ENCODE measurements at regions not wholly inside any gene's neighbourhood (a gene's known extent, or its start where the extent isn't known, plus 50 kb on each side); places are given as distances from the start of the nearest gene placed in this dataset.

- ChIA-PET POLR2A (ENCODE audit: partially characterized antibody) (no interaction called here), CTCF (ENCODE audit: partially characterized antibody) (no interaction called here)
- no peak overlapping the region for H3K9ac ChIP-seq (replicated peaks in 1 of 4; ENCODE audit: extremely low read depth in 1 of 4, low read depth in 3 of 4, low read length in 3 of 4)
- no peak overlapping the region for H4K5ac ChIP-seq (ENCODE audit: insufficient read length, low read depth, low read length)
- no peak for FAIRE-seq
- H3K79me1 ChIP-seq (ENCODE audit: low read depth, low read length): no peaks in the 10 kb centered on the region
- H2AK5ac ChIP-seq (ENCODE audit: low read depth, low read length): no peak overlapping the region
- no peak overlapping the region for H3K56ac ChIP-seq (replicated peaks; ENCODE audit: insufficient read length, low read depth, low read length)
- H2AFZ ChIP-seq (ENCODE audit: low read length): no peak overlapping the region
- no peak overlapping the region for H3K14ac ChIP-seq (ENCODE audit: insufficient read length)
- H3K9me3 ChIP-seq (ENCODE audit: insufficient read depth in 2 of 2, low read depth in 1 of 2, low read length in 1 of 2): no peaks in the 10 kb centered on the region
- H3K27ac ChIP-seq (ENCODE audit: low read depth, low read length): no peak overlapping the region
- no peak overlapping the region for H3K18ac ChIP-seq (ENCODE audit: extremely low read depth, low read length)
- H4K91ac ChIP-seq (replicated peaks; ENCODE audit: insufficient read length, low read length): no peak overlapping the region
- peaks cover 0 to 4% (median 0%) of the 10 kb centered on the region in 4 experiments; a peak in 2 of 7 replicates for H3K4me1 ChIP-seq (replicated peaks in 1 of 4; ENCODE audit: control insufficient read depth in 3 of 4, insufficient read depth in 4 of 4, low read length in 3 of 4)
- H3K4me3 ChIP-seq (ENCODE audit: extremely low read depth in 1 of 4, insufficient read depth in 2 of 4, low read depth in 3 of 4, low read length in 4 of 4): no peak overlapping the region
- H4K20me1 ChIP-seq (replicated peaks in 1 of 2; ENCODE audit: control insufficient read depth in 1 of 2, insufficient read depth in 2 of 2, low read length in 2 of 2): no peaks in the 10 kb centered on the region
- no peak overlapping the region for H4K8ac ChIP-seq (ENCODE audit: extremely low read depth, insufficient read depth, low read length)
- no peaks in the 10 kb centered on the region for H3K23me2 ChIP-seq (ENCODE audit: low read depth, low read length)
- no peaks in the 10 kb centered on the region for H3K79me2 ChIP-seq (ENCODE audit: control insufficient read depth in 1 of 2, insufficient read depth in 2 of 2, low read length in 2 of 2)
- H2BK12ac ChIP-seq (ENCODE audit: low read depth, low read length): no peak overlapping the region
- H3K23ac ChIP-seq (ENCODE audit: insufficient read length): no peak overlapping the region
- H3K36me3 ChIP-seq (ENCODE audit: control insufficient read depth in 2 of 4, insufficient read depth in 4 of 4, low read length in 3 of 4): no peaks in the 10 kb centered on the region
- TF ChIP-seq ASH2L (IDR thresholded peaks at IDR 0.05; ENCODE audit: low read length): no peak
- TF ChIP-seq TEAD4 (IDR thresholded peaks at IDR 0.05; ENCODE audit: low read depth, low read length): no peak
- no peak for TF ChIP-seq YY1 (IDR thresholded peaks at IDR 0.05; ENCODE audit: low read depth, low read length)
- TF ChIP-seq SIX5 (IDR thresholded peaks at IDR 0.05; ENCODE audit: low read depth, low read length): no peak
- TF ChIP-seq RFX5 (IDR thresholded peaks at IDR 0.05; ENCODE audit: borderline replicate concordance, low read depth, low read length): no peak
- no peak for TF ChIP-seq RAD21 (IDR thresholded peaks at IDR 0.05 in 1 of 2, conservative IDR thresholded peaks at IDR 0.05 in 1 of 2; ENCODE audit: low read depth in 2 of 2, low read length in 2 of 2)
- no peak for TF ChIP-seq POU5F1 (IDR thresholded peaks at IDR 0.05; ENCODE audit: low read depth, low read length)
- no peak for TF ChIP-seq CHD1 (IDR thresholded peaks at IDR 0.05; ENCODE audit: low read depth, low read length)
- H2BK5ac ChIP-seq (ENCODE audit: low read depth, low read length): no peak overlapping the region
- DNase-seq (ENCODE audit: low read depth in 1 of 2, low spot score in 2 of 2): no peak
- no peak overlapping the region for H3K4ac ChIP-seq (replicated peaks; ENCODE audit: insufficient read length, low read depth, low read length)
- 96% methylated on average over 4 of the region's 4 CpGs; no CpG with 5 or more reads in 1 of the 2 experiments for WGBS, 2 experiments (ENCODE audit: extremely low coverage in 1 of 2, insufficient coverage in 1 of 2, insufficient read length in 1 of 2, insufficient replicate concordance in 2 of 2, low coverage in 1 of 2, low lambda C conversion rate in 2 of 2, missing lambda C conversion rate in 1 of 2)
- H3K27me3 ChIP-seq (replicated peaks in 1 of 4; ENCODE audit: control insufficient read depth in 3 of 4, extremely low read depth in 1 of 4, insufficient read depth in 3 of 4, low read length in 3 of 4): no peaks in the 10 kb centered on the region; a peak in 1 of 7 replicates
- H3K4me2 ChIP-seq (ENCODE audit: insufficient read depth in 1 of 2, low read depth in 2 of 2, low read length in 2 of 2): no peak overlapping the region
- H2BK120ac ChIP-seq (replicated peaks; ENCODE audit: low read depth, low read length): no peak overlapping the region
- no peak overlapping the region for H2BK20ac ChIP-seq (ENCODE audit: low read length)
- no peak overlapping the region for H2BK15ac ChIP-seq (ENCODE audit: low read length)
Measured at GRCh38 chr5:7324919-7325318, 71.0 kb upstream of the ADCY2 start.

Data from H1 (cell line).